Inferior parietal cortex (tissue), 1 donor: ENCODE measurements at regions not wholly inside any gene's neighbourhood (a gene's known extent, or its start where the extent isn't known, plus 50 kb on each side); places are given as distances from the start of the nearest gene placed in this dataset.
"Not testable (repeated sequence)": the region's sequence is repeated elsewhere in the genome, so short reads cannot be mapped to it uniquely, and the experiment has no call there.

Experiments used
- DNase-seq: peaks from one replicate; pipeline ENCODE4 v3.0.0-alpha.2; 2016; ENCODE audit errors: extremely low spot score

DNA sequence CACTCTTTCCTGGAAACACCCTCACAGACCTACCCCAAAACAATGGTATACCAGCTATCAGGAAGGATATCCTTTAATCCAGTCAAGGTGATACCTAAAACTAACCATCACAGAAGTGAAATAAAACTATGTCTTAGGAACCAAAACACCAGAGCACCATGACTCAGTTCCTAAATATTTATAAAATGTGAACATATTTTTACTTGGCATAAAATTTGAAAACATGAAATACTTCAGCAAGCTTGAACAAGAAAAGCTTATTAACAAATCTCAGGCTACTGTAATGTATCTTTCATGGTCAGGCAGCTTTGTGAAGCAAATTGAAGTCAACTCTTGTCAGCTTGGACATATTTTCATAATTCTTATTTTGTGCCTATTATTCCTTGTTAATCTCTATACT is 440.8 kb upstream of the CDH20 start:
- DNase-seq = no peak

DNA sequence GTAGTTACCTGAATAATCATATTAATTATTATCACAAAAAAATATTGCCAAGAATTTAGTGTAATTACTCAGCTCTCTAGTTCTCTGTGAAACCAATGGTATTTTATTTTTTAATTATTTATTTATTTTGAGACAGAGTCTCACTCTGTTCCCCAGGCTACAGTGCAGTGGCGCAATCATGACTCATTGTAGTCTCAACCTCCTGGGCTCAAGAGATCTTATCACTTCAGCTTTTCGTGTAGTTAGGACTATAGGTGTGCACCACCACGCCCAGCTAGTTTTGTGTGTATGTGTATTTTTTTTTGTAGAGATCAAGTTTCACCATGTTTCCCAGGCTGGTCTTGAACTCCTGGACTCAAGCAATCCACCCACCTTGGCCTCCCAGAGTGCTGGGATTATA is 440.4 kb upstream of the CDH20 start:
- DNase-seq = no peak

DNA sequence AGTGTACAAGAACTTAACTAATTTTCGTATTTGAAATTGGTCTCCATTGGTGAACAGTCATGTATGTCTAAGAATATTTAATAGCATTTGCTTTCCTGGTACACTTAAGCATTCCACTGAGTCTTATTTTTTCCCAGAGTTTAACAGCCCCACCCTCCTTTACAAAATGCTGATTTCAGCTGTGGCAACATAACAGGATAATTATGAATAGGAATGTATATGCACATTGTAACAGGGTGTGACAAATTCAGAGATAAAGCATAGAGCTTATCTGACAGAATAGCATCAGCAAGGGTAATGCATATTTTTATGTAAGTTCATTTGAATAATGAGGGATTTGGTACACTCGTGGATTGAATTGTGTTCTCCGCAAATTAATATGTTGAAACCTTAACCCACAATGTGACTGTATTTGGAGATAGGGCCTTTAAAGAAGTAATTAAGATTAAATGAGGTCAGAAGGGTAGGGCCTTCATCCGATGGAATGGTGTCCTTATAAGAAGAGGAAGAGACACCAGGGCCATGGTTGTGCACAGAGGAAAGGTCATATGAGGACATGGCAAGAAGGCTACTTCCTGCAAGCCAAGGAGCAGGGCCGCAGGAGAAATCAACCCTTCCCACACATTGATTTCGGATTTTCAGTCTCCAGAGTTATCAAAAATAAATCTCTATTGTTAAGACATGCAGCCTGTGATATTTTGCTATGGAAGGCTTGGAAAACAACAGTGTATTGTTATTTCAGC is 439.7 kb upstream of the CDH20 start:
- DNase-seq = no peak

DNA sequence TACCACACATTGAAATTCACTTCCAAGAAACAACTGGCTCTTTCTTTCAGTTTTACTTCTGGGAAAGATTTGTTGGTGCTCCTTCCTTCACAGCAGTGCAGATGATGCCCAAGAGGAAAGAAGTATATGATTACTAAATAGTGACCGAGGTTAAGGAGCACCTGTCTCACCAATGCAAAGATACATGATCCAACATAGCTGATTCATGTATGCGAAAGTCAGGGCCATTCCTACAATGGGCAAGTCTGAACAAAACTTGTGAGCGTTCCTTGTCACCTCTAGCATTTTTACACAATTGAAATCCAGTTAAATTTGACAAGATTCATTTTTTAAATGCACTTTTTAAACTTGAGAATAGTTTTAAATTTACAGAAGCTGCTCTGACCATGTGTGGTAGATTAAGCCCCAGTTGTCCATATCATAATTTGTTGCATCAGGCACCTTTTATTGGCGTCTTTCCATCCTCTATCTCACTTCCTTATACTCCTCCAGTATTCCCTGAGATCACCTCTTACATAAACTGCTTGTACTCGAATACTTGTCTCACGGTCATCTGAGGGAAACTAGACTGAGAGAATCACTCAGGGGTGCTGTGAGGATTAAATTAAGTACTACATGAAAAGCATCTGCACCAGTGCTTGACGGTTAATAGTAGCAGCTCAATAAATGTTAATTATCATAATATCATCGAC is 438.8 kb upstream of the CDH20 start:
- DNase-seq = no peak

DNA sequence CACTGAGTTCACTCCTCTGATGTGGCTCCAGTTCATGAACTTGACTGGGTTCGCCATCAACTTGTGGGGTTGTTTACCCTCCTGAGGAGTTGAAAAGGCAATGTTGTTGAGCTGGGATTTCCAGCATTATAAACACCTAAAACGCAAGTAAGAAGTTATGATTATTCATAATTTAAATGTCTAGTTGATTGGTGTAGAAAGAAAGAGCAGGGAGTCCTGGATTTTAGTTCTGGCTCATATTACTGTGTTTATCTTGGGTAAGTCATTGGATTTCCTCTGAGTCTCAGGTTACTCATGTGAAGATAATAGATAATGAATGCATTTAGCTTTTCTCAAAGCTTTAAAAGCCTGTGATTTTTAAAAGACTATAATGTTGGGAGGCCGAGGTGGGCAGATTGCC is 438.0 kb upstream of the CDH20 start:
- DNase-seq = no peak

DNA sequence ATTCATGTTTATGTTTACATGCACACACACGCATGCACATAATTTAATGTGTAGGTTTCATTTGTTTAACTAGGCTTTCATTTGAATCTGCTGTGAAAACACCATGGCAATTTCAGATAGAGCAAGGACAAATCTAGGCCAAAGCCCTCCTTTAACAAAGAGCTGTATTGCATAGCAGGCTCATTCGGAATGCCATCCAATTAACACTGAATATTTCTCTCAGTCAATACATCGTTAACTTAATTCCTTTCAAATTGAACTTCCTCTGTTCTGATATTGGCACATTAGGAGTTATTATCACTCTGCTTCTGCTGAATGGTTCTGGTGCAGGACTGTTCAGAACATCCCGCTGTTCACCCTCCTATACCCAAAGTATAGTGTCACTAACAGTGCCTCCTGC is 435.1 kb upstream of the CDH20 start:
- DNase-seq = no peak

DNA sequence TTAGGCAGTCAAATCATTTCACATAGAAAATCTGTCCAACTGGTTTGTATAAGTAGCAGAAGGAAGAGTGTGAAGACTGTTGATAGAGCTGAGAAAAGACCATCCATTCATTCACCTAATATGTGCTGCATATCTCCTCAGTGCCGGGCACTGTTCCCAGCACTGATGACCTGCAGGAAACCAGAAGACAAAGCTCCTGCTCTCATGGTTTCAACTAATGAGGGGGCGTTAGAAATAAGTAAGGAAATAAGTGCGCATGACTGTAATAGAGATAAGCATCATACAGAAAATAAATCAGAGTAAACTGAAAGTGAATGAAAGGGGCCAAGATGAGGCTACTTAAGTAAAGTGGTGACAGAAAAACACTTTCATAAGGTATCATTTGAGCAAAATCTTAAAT is 427.5 kb upstream of the CDH20 start:
- DNase-seq = no peak

DNA sequence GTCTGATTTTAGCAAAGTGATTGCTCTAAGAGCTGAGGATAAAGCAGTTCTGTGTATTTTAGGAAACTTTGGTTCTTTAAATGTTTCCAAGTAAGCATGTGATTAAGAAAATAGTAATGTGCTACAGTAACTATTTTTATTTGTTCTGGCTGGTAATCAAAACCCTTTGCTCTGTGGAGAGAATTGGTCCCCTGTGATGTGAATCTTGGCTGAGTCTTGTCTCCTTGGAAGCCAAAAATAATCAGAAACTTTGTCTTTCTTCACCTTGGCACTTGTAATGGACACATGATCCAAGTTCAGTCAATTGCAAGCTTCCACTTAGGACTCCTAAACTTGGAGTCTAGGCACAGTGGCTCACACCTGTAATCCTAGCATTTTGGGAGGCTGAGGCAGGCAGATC is 422.7 kb upstream of the CDH20 start:
- no peak for DNase-seq

DNA sequence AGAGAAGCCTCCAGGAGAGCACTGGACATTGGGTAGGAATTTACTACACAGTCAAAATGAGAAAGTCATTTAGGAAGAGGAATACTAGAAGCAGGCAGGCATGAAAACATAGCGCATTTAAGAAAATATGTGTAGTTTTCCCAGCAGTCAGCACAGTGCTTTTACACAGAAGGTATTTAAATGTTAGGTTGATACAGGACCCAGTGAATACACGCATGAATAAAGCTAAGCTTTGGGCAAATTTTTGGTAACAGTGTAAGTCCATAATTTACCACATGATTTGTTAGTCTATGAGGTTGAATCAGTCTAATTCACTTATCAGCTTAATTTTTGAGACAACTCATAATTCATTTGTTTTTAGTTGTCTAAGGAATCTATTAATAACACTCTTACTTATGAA is 421.7 kb upstream of the CDH20 start:
- DNase-seq = no peak

DNA sequence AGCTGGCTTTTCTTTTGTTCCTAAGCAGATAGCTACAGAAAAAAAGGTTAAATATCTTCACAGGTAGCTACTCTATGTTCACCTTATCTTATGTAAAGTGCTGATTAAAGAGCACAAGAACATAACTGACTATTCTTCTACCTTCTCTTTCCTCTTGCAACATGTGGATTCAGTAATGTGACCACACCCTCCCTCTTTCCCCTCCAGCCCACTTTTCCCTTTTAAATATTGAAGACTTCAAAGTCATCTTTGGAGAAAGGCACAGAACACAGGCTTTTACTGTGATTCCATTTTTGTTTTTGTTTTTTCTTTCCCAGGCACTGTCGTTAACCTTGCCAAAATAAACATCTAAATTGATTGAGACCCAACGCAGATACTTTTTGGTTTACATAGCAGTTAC is 418.1 kb upstream of the CDH20 start:
- no peak for DNase-seq

DNA sequence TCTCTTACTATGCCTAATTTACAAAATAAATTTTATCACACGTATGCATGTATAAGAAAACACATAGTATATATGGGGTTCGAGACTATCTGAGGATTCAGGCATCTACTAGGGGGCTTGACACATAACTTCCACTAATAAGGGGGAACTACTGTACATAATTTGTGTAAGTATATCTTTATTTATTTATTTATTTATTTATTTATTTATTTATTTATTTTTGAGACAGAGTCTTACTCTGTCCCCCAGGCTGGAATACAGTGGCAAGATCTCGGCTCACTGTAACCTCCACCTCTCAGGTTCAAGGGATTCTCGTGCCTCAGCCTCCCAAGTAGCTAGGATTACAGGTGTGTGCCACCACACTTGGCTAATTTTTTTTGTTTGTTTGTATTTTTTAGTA is 414.4 kb upstream of the CDH20 start:
- not testable (repeated sequence) for DNase-seq

DNA sequence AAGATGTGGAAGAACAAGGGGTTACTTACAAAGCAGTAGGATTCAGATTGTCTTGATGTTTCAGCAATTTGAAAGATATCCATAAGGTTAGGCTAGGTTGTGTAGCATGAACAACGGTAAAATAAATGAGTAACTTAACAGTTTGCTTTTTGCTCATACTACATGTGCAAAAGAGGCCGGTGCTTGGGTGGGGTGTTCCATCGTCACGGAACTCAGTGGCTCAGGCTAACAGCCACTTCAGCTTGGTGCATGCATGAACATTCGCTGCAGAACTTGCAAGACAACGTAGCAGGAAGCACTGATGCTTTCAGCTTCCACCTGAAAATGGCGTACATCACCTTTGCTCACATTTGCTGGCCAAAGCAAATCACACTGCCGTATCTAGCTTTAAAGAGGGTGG is 407.3 kb upstream of the CDH20 start:
- no peak for DNase-seq

DNA sequence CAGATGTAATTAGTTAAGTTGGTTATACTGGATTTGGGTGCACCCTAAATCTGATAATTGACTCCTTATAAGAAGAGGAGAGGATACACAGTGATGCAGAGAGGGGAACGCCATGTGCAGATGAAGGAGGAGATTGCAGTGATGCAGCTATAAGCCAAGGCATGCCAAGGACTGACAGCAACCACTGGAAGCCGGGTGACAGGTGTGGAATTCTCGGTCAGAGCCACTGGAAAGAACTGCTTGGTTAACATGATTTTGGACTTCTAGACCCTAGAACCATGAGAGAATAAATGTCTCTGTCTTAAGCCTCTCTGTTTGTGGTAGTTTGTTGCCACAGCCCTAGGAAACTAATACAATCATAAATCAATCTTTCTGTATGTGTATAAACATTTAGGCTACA is 403.3 kb upstream of the CDH20 start:
- no peak for DNase-seq

DNA sequence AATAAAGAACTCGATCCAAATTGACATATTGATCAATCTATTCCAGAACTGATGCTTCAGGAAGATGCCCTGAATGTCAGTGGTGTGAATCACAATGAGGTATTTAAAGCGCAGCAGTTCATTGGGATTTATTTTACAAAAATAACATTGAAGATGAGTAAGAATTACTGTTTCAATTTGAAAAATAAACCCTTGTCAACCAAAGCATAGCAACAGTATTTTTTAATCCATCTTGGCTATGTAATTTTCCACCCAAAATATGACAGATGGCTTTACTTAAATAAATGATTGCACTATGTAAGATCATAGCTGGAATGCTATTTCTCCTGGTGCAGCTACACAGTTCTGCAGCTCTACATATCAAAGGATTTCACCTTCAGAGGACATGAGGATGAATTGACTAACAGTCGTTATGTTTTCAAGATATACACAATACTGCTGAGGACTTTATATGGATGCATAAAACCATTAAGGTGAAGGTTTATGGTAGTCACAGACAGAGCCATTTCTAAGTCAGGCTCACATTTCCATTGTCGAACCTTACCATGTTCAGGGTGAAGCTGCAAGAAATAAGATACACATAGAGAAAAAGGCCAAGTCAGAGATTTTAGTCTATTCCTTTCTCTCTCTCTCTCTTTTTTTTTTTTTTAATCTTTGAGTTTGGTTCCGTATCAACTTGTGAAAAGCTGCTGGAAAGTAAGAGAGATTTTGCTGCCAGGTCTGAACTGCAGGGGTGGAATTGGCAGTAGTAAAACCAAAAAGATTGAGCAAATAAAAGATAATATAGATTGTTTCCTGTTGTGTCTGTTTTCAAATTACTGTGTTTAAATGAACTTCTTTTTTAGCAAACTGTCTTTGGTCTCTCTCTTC is 398.0 kb upstream of the CDH20 start:
- peak; percentile 25 for DNase-seq

DNA sequence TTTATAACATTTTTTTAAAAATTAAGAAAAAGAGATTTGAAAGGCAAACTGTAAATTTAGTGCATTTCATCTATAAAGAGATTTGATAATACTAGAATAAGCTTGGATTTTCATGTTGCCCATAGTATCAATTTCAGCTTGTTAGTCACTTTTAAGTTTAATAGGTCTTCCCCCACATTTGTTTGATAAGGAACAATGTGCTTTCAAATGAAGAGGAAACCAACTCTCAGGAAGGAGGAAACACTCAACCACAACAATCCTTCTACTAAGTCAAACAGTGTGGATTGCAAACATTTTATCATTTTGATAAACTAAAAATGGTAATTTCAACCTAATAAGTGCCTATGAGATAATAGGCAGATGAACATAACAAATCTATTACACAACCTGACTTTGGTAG is 397.1 kb upstream of the CDH20 start:
- no peak for DNase-seq

DNA sequence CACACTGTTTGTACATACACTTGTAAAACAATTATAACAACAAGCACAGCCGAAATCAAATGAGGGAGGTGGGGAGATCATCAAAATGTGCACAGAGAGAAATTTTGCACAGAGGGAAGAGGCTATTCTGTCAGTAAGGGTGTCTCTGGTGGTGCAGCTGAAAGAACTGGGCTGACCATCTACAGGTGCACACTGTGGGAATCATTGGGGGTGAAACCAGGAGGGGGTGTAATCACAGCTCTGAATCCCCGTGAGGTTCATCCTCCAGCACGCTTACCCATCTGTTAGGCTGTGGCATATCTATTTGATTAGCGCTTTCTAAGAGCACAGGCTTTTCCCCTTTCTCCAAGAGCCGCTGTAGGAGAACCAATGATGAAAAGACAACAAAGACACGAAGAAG is 389.9 kb upstream of the CDH20 start:
- no peak for DNase-seq

DNA sequence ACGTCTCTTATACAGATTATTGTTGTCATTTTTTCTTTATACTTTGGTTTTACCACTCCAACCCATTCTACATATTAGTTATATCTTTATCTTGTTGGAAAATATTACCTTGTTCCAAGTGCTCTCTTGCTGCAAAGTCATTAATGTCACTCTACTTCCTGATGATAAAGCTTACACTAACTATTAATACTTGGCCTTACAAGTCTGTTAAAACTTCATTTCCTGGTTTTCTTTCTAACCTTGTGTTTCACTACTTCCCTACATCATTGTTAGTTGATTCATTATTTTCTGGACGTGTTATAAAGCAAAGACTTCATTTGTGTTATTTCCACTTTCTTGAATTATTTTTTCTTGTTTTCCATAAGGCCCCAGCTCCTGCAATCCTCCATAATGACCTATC is 382.6 kb upstream of the CDH20 start:
- DNase-seq = no peak

DNA sequence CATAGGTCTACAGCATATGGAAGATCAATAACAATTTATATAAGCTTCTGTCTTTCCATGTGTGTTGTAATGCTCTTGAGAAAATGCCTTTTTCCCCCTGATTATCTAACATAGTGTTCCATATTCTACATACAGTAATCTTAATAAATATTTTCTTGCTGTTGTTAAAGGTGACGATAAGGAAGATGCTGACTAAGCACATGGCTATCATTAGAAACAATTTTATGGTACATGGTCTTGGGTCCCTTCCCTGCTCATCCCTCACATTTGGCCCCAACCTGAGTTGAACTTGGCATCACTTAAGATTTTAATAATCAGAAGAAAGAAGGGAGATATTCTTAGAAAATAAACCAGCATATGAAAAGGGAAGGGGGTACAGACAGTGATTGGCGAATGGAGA is 382.1 kb upstream of the CDH20 start:
- DNase-seq = no peak

DNA sequence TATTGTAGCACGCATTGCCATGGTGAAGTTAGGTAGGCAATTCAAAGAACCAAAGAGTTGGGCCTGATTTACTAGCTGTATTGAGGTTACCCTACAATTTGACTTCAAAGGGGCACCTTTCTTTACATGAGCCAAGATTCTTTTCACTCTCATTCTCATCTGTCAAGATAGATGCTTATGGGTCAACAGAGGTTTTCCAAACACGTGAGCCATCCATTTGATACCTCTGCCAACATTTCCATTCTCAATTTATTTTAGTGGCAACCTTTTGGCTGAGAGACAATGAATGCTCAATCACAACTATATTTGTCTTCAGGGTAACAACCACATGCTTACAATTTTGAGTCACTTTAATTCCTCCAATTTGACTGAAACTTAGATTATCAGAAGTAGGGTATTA is 370.6 kb upstream of the CDH20 start:
- no peak for DNase-seq

DNA sequence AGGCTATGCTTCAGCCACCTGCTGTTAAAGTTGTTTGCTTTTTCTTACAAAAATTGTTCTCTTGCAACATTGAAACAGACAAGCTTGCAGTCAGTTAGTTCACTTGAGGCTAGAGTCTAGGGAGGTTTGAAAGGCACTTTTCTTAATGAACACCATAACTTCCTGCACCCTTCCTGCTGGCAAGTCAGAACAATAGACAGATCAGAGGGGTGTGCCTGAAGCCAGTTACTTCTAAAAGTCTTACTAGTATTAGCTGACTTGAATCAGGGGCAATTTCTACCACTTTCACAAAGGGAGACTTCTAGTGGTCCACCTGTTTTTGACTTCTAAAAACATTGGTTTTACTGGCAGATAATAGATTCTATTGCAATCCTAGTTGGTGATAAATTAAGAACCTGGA is 367.4 kb upstream of the CDH20 start:
- DNase-seq = no peak

DNA sequence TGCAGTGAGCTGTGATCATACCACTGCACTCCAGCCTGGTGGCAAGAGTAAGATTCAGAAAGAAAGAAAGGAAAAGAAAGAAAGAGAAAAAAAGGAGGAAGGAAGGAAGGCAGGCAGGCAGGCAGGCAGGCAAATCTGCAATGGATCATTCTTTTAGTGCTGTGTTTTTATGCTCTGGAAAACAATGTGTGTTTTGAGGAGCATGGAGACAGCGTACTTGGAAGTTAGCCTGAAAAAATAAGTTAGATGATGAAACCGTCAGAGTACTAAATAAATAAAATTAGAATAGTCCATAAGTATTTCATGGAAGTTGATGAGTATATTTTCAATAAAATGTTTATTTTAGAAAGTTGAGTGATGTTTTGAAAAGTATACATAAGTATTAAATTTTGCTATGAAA is 366.4 kb upstream of the CDH20 start:
- DNase-seq = no peak

DNA sequence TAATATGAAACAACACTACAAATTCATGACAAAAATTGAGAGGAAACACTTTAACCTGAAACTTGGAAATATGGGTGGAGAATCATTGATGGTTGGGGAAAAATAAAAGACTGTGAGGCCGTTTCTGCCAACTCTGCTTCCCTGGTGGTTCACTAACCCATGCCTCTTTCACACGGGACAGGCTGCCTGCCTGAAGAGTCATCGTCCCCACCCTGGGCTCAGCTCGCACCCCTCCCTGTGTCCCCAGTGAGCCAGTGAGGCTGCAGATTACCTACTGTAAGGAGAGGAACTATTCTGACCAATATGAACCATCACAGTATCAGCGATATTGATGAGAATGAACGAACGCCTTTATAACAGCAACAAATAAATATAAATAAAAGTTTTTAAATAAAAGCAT is 357.8 kb upstream of the CDH20 start:
- DNase-seq = no peak

DNA sequence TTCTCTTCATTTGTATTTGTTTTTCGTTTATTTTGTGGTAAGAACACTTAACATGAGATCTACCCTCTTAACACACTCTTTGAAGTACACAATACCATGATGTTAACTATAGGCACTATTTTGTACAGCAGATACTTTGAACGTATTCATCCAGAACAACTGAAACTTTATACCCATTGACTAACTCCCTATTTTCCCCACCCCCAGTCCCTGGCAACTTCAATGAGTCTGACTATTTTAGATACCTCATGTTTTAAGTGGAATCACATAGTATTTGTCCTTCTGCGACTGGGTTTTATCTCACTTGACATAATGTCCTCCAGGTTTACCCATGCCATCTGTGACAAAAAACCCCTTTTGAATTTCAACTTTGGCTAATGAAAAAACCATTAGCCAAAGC is 356.3 kb upstream of the CDH20 start:
- no peak for DNase-seq
